COLO668 (cell line): ENCODE measurements at regions not wholly inside any gene's neighbourhood (a gene's known extent, or its start where the extent isn't known, plus 50 kb on each side); places are given as distances from the start of the nearest gene placed in this dataset.
A peak's percentile ranks its signal among the peaks of the same experiment; 100 is the strongest.

ENCODE experiments used
- DNase-seq: peaks from one replicate; lab custom pipeline; 2025; ENCODE audit not compliant: unreplicated experiment; lab: John Stamatoyannopoulos, UW

GRCh38 chr1:5768014-5768413, 224.2 kb downstream of the NPHP4 start:
- DNase-seq = no peak

GRCh38 chr1:5766996-5767395, 225.2 kb downstream of the NPHP4 start:
- peak; percentile 49 for DNase-seq

GRCh38 chr1:5765997-5766913, 226.0 kb downstream of the NPHP4 start:
- peak; percentile 62 for DNase-seq

GRCh38 chr1:5765483-5765882, 226.7 kb downstream of the NPHP4 start:
- DNase-seq = peak; percentile 47

- no peak for DNase-seq
Observed at GRCh38 chr1:5764959-5765358, 227.3 kb downstream of the NPHP4 start.

- DNase-seq = no peak
Observed at GRCh38 chr1:5764464-5764863, 227.8 kb downstream of the NPHP4 start.

GRCh38 chr1:5763696-5764370, 228.4 kb downstream of the NPHP4 start:
- DNase-seq = no peak

GRCh38 chr1:5758859-5759578, 233.2 kb downstream of the NPHP4 start:
- no peak for DNase-seq

- peak; percentile 84 for DNase-seq
Observed at GRCh38 chr1:5758000-5758858, 234.0 kb downstream of the NPHP4 start.

GRCh38 chr1:5757187-5757805, 234.9 kb downstream of the NPHP4 start:
- DNase-seq = no peak

GRCh38 chr1:5756434-5757186, 235.6 kb downstream of the NPHP4 start:
- no peak for DNase-seq

- no peak for DNase-seq
Observed at GRCh38 chr1:5755552-5756125, 236.6 kb downstream of the NPHP4 start.

GRCh38 chr1:5754817-5755551, 237.2 kb downstream of the NPHP4 start:
- no peak for DNase-seq

GRCh38 chr1:5753549-5754421, 238.4 kb downstream of the NPHP4 start:
- DNase-seq = no peak

- no peak for DNase-seq
Observed at GRCh38 chr1:5752746-5753548, 239.3 kb downstream of the NPHP4 start.

GRCh38 chr1:5751833-5752745, 240.1 kb downstream of the NPHP4 start:
- no peak for DNase-seq
